Neural cell (in vitro differentiated cells): ENCODE measurements at regions not wholly inside any gene's neighbourhood (a gene's known extent, or its start where the extent isn't known, plus 50 kb on each side); places are given as distances from the start of the nearest gene placed in this dataset.

Experiments used
- H2AFZ ChIP-seq: fragments of 200-600, 300-800 bp; sonication (generic), shearing (Covaris generic); 2 replicates; pipeline ENCODE4 v1.6.0; 2014; ENCODE audit warnings: low read depth, mild to moderate bottlenecking, antibody characterized with exemption, low read length, moderate library complexity
- H3F3A ChIP-seq: fragments of 200-600 bp; shearing (Covaris generic); 2 replicates; pipeline ENCODE4 v1.6.1; 2016; ENCODE audit warnings: mild to moderate bottlenecking, moderate library complexity, mixed read lengths, antibody characterized with exemption, low read length; ENCODE audit not compliant: insufficient read depth, poor library complexity, severe bottlenecking
- H3K27ac ChIP-seq: fragments of 200-600, 300-800 bp; sonication (generic), shearing (Covaris generic); 2 replicates; pipeline ENCODE4 v1.5.1; 2014; ENCODE audit warnings: mild to moderate bottlenecking, low read length, moderate library complexity
- H3K27me3 ChIP-seq: fragments of 300-800, 200-600 bp; sonication (generic), shearing (Covaris generic); 2 replicates; pipeline ENCODE4 v1.6.0; 2014; ENCODE audit warnings: mild to moderate bottlenecking, low read depth, low read length, moderate library complexity; ENCODE audit not compliant: insufficient read depth
- H3K36me3 ChIP-seq: fragments of 300-800, 200-600 bp; sonication (generic), shearing (Covaris generic); 2 replicates; pipeline ENCODE4 v1.5.1; 2014; ENCODE audit warnings: mild to moderate bottlenecking, antibody characterized with exemption, low read length, moderate library complexity; ENCODE audit not compliant: insufficient read depth
- H3K4me2 ChIP-seq: fragments of 300-800, 200-600 bp; sonication (generic), shearing (Covaris generic); 2 replicates; pipeline ENCODE4 v1.6.0; 2014; ENCODE audit warnings: mild to moderate bottlenecking, low read length
- H3K4me3 ChIP-seq: fragments of 300-800, 200-600 bp; sonication (generic), shearing (Covaris generic); 2 replicates; pipeline ENCODE4 v1.5.1; 2014; ENCODE audit warnings: mild to moderate bottlenecking, low read length, moderate library complexity
- H3K79me2 ChIP-seq: fragments of 200-600 bp; shearing (Covaris generic); replicated peaks from 2 replicates; pipeline ENCODE4 v1.6.0; 2014; ENCODE audit warnings: mild to moderate bottlenecking, low read length, moderate library complexity; ENCODE audit not compliant: insufficient read depth
- H3K9ac ChIP-seq: fragments of 300-800, 200-600 bp; sonication (generic), shearing (Covaris generic); 2 replicates; pipeline ENCODE4 v1.6.1; 2016; ENCODE audit warnings: mild to moderate bottlenecking, low read length, mixed read lengths
- H3K9me2 ChIP-seq: fragments of 200-600 bp; shearing (Covaris generic); 2 replicates; pipeline ENCODE4 v1.6.1; 2016; ENCODE audit warnings: mild to moderate bottlenecking, low read length, mixed read lengths; ENCODE audit not compliant: insufficient read depth
- H3K9me3 ChIP-seq: fragments of 200-600, 300-800 bp; sonication (generic), shearing (Covaris generic); 2 replicates; pipeline ENCODE4 v1.6.1; 2016; ENCODE audit warnings: mild to moderate bottlenecking, mixed run types, low read length, moderate library complexity, mixed read lengths
- H4K20me1 ChIP-seq: fragments of 200-600 bp; shearing (Covaris generic); 2 replicates; pipeline ENCODE4 v1.6.1; 2016; ENCODE audit warnings: mild to moderate bottlenecking, mixed run types; ENCODE audit not compliant: insufficient read depth
- CTCF ChIP-seq: fragments of 450-650 bp; IDR thresholded peaks from 2 replicates; pipeline ENCODE4 v1.5.1; 2014; ENCODE audit warnings: antibody characterized with exemption, mild to moderate bottlenecking, moderate library complexity; ENCODE audit not compliant: poor library complexity, severe bottlenecking
- EP300 ChIP-seq: fragments of 450-650 bp; conservative IDR thresholded peaks from 2 replicates; pipeline ENCODE4 v1.6.1; 2014; ENCODE audit warnings: antibody characterized with exemption, mild to moderate bottlenecking, moderate library complexity; ENCODE audit not compliant: poor library complexity, severe bottlenecking
- EZH2 ChIP-seq: fragments of 200-600, 300-800 bp; shearing (Covaris generic), sonication (generic); IDR thresholded peaks from 2 replicates; pipeline ENCODE4 v1.6.1; 2014; ENCODE audit warnings: antibody characterized with exemption, low read length, borderline replicate concordance, mild to moderate bottlenecking; ENCODE audit not compliant: insufficient read depth, poor library complexity, severe bottlenecking
- MXI1 ChIP-seq: fragments of 450-650 bp; conservative IDR thresholded peaks from 2 replicates; pipeline ENCODE4 v1.6.1; 2014; ENCODE audit warnings: antibody characterized with exemption, mild to moderate bottlenecking; ENCODE audit not compliant: poor library complexity, severe bottlenecking
- POLR2AphosphoS5 ChIP-seq: IDR thresholded peaks from 2 replicates; pipeline ENCODE4 v1.6.1; 2012
- RAD21 ChIP-seq: fragments of 450-650 bp; conservative IDR thresholded peaks from 2 replicates; pipeline ENCODE4 v1.6.1; 2014; ENCODE audit warnings: antibody characterized with exemption, mild to moderate bottlenecking, moderate library complexity
- REST ChIP-seq: IDR thresholded peaks from 2 replicates; pipeline ENCODE4 v1.6.1; 2012; ENCODE audit warnings: borderline replicate concordance
- SMC3 ChIP-seq: fragments of 450-650 bp; conservative IDR thresholded peaks from 2 replicates; pipeline ENCODE4 v1.6.1; 2014; ENCODE audit warnings: antibody characterized with exemption, mild to moderate bottlenecking, moderate library complexity; ENCODE audit not compliant: poor library complexity
- TAF1 ChIP-seq: IDR thresholded peaks from 2 replicates; pipeline ENCODE4 v1.6.1; 2012; ENCODE audit warnings: low read depth

DNA sequence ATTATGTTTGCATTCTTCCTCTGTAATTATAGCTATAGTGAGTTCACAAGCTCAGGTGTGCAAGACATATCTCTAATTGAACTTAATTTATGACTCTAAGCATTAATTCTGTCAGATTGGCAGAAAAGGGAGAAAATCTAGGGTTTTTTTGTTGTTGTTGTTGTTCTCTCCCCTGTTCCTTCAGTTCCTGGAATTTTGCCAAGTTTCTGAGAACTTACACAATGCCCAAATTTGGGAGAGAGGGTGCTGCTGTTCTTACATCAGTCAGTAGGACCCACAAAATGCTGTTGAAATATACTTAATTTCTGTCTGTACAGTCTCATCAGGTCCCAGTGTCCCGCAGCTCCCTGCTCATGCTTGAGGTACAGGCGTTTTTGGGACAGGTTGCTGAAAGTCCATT lies 221.8 kb upstream of the RBMS1 start:
- Histone ChIP-seq H3K27ac (no peak overlapping the region), H3K9me2 (no peaks in the 10 kb centered on the region), H3F3A (no peaks in the 10 kb centered on the region), H3K4me3 (no peak overlapping the region), H3K79me2 (no peaks in the 10 kb centered on the region), H2AFZ (no peak overlapping the region), H3K9ac (no peak overlapping the region), H3K4me2 (no peak overlapping the region), H3K27me3 (no peaks in the 10 kb centered on the region), H4K20me1 (no peaks in the 10 kb centered on the region), H3K36me3 (no peaks in the 10 kb centered on the region), H3K9me3 (no peaks in the 10 kb centered on the region)
- TF ChIP-seq EP300 (no peak), POLR2AphosphoS5 (no peak), RAD21 (no peak), TAF1 (no peak), EZH2 (no peak), SMC3 (no peak), REST (no peak)

- Histone ChIP-seq H3K9ac (no peak overlapping the region), H2AFZ (no peak overlapping the region), H3K27ac (no peak overlapping the region), H3K79me2 (no peaks in the 10 kb centered on the region), H3F3A (no peaks in the 10 kb centered on the region), H3K9me2 (no peaks in the 10 kb centered on the region), H3K36me3 (no peaks in the 10 kb centered on the region), H3K4me2 (no peak overlapping the region), H3K4me3 (no peak overlapping the region), H3K9me3 (no peaks in the 10 kb centered on the region), H3K27me3 (no peaks in the 10 kb centered on the region), H4K20me1 (no peaks in the 10 kb centered on the region)
- no peak for TF ChIP-seq EZH2
- TF ChIP-seq RAD21 = no peak
- no peak for TF ChIP-seq MXI1
- TF ChIP-seq CTCF = no peak
- no peak for TF ChIP-seq EP300
- TF ChIP-seq SMC3 = no peak
- TF ChIP-seq REST = no peak
- no peak for TF ChIP-seq TAF1
- no peak for TF ChIP-seq POLR2AphosphoS5
Measured at GRCh38 chr2:160719116-160719515, 225.5 kb upstream of the RBMS1 start.
